HG02623 (cell line): ENCODE measurements at regions not wholly inside any gene's neighbourhood (a gene's known extent, or its start where the extent isn't known, plus 50 kb on each side); places are given as distances from the start of the nearest gene placed in this dataset.

Experiments
- ATAC-seq: cut with Tn5 transposase; IDR thresholded peaks from one replicate; pipeline ENCODE4 v1.9.1; 2021; ENCODE audit warnings: moderate library complexity; ENCODE audit not compliant: unreplicated experiment

DNA sequence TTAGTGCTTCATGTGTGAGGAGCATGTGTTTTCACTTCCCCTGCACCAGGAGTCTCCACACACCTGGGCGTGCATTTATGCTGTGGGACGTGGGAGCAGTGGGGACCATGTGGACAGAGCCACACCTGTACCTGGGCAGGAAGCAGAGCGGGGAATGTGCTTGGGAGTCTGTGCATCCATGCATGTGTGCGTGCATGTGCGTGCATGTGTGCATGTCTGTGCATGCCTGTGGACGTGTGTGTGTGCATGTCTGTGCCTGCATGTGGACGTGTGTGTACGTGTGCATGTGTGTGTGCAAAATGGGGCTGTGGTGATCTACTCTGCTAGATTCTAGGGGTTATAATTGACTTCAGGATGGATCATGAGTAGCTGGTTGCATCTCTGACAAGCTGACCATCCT is 224.0 kb upstream of the GMDS start:
- ATAC-seq, result no peak

GRCh38 chr6:2468601-2468955 is 223.2 kb upstream of the GMDS start:
- ATAC-seq, result no peak

GRCh38 chr6:2467929-2468600 is 222.7 kb upstream of the GMDS start:
- ATAC-seq, result no peak

DNA sequence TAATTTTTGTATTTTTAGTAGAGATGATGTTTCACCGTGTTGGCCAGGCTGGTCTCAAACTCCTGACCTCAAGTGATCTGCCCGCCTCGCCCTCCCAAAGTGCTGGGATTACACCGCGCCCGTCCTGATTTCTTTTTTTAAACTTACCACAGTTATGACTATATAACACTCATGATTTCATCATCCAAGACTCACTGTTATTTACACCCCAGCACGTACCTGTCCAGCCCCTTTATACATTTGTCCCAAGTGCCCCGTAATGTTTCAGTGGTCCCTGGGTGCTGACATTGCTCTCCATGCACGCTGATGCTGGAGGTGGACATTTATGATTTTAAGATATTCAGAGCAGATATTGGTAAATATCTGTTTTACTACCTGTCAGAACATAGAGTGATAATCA is 219.9 kb upstream of the GMDS start:
- ATAC-seq, result no peak

- no peak for ATAC-seq
Observed at GRCh38 chr6:2464641-2465040, 219.2 kb upstream of the GMDS start.

DNA sequence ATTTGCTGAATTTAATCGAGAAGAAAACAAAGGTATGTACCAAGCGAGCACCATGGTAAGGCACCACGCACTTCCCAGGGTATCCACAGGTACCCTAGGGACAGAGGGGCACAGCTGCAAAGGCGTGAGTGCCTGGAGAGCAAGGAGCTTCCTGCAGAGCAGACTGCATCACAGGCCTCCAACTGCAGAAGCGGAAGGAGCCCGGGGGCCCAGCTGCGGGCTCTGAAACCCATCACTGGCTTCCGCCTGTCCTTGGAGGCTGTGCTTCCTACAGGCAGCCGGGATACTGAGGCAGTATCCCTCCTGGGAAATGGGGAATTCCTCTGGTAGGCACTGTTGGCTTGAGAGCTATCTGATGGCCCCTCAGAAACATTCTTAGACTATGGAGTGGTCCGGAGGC is 217.4 kb upstream of the GMDS start:
- ATAC-seq, result no peak

DNA sequence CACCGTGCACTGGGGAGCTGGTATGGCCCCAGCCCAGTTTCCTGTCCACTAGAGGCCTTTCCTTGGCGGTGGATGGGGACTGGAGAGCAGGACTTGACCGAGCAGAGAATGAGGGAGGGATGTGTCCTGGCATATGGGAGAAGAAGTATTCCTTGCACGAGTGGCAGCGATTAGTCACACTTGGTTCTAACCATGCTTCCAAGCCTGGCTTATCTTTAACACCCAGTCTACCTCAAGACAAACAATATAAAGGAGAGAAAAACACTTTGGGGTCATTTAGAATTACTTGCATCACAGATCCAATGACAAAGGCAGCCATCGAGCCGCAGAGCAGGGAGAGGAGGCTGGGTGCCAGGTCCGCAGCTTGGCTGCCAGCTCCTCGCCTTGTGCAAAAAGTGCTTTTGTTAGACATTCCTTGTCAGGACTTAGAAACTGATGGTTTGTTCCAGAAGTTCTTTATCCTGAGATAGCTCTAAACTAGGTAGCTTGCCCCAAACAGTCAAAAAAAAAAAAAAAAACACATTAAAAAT is 214.9 kb upstream of the GMDS start:
- ATAC-seq, result no peak

DNA sequence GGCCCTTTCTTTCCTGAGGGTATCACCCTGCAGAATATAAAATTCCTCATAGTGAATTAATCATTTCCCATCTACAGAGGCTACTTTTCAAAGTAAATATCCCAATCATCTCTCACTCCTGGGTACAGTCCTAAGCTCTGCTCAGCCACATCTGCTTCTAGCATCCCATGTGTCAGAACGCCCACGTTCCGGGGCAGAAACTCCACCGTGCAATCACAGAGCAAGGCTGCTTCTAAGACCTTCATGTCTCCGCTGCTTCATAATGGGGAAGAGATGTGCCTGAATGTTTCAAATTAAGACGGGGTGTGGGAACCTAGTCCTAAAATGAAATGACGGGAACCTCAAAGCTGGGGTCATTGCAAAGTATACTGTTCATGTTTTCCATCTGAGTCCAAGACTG is 208.8 kb upstream of the GMDS start:
- no peak for ATAC-seq

DNA sequence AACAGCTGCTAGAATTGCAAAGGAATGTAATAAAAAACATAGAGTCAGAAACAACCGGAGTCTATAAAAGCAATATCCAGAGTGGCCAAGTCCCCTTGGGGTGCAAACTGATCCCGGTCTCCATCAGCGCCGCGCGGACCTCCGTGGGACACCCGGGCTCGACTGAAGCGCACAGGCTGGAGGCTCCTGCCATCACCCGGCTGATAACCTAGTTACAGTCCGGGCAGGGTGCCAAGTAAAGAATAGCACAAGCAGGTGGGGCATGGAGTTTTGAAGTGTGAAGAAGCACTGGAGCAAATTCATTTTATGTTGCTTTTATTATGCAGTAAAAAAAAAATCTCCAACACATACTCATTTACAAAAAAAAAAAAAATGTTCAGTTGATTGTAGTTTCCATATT is 205.1 kb upstream of the GMDS start:
- ATAC-seq, result no peak

DNA sequence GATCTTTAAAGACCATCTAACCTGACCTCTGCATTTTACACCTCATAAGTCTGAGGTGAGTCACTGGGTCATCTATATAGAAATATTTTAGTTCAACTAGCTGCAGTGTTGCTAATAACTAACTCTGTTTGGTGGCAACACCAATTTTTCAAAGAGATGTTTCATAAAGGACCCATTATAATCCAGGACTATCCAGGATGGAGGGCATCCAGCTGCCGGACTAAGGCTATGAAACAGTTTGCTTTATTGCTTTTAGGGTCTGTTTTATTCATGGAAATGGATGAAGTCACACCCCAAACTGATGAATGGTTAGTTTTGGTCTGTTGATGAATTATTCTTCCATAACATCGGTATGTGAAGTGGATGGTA is 204.2 kb upstream of the GMDS start:
- ATAC-seq, result no peak

DNA sequence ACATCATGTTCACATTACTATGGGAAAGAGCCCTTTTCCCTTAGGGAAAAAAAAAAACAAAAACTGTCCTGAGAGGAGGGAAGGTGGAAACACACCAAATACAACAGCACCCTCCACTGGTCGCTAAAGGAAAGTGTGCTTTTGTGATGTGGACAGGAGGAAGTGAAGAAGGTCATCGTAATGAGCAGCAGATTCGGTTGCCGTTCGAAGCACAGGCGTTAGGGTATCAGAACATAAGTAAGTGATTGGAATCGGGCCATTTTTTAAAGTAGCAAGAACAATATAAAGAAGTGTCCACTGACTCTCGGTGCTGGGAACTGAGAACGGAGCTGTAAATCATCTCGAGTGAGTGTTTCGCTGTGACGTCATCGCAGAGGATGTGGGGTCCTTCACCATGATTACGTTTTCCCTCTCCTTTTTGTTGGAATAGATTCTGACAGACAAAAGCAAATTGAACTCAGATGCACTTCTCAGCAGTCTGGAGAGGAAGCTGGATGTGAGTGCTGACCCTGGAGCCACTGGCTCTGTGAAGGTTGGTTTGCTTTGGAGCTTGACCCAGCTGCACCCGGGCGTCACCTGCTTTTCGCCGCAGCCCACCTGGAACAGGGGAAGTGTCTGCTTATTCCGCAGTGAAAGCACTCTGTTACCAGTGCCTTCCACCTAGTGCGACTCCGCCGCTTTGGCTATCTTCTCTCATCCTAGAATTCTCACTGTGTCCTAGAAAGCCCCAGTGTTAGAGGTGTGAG is 203.6 kb upstream of the GMDS start:
- no peak for ATAC-seq

DNA sequence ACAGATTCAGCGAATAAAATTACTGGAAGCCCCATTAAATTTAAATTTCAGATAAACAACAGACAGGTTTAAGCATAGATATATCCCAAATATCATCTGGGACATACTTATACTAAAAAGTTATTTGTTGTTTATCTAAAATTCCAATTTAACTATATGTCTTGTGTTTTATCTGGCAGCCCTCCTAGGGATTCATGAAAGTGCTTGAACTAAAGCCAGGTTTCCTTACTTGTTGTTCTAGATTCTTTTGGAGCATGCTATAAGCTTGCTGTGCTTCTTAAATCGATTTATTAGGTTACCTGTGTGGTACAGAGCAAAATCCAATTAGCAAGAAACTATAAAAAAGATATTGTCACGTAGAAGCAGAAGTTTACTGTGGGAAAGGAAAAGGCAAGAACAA is 202.5 kb upstream of the GMDS start:
- no peak for ATAC-seq

- no peak for ATAC-seq
Observed at GRCh38 chr6:2447318-2447920, 202.0 kb upstream of the GMDS start.

- no peak for ATAC-seq
Observed at GRCh38 chr6:2441601-2442475, 196.4 kb upstream of the GMDS start.

DNA sequence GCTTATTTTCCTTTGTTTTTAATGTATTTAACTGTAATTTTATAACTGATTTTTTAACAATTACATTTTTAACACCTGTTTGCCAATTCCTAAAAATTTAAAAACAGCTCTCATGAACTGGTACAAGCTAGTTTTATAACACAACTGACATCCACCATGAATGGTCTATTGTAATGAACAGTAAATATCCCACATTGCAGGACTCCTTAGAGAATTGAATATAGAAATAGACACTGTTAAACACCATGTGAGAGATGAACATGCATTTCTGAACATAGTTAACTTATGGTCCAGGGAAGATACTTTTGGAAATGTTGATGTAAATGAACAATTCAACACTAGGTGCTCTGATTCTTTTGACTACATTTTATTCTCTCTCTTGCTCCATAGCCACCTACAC is 195.1 kb upstream of the GMDS start:
- no peak for ATAC-seq

- no peak for ATAC-seq
Observed at GRCh38 chr6:2439632-2440031, 194.2 kb upstream of the GMDS start.

DNA sequence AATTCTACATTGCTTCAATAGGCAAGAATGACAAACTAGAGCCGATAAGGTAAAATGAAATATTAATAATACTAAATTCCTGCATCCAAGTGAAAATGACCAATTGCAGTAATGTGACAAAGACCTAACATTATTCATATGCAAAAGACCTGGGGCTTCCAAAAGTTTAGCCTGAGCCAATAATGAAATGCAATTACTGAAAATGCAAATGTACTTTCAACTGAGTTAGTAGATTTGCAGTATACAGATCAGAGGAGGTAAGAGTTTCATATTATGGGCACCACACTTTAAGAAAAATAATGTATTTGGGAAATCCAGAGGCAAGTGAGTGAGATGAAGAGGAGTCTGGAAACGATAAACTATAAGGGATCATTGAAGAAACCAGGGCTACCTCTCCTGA is 193.7 kb upstream of the GMDS start:
- no peak for ATAC-seq

GRCh38 chr6:2436410-2437154 is 191.2 kb upstream of the GMDS start:
- ATAC-seq, result no peak

DNA sequence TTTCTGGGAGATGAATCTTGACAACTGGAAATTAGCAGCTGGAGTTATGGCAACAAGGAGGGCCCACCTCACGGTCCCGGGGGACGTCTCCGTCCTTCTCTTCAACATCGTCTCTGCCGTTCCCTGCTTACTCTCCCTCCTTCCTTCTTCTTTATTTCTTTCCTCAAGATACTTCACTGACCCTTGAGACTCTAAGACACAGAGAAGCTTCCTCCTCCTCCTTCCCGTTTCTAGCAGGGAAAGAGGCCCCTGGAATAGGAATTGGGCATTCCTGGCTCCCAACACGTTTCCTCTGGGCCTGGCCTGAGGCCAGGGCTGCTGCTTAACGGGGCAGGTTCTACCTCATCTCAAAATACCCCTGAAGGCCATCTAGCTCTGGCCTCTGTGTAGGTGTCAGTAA is 189.9 kb upstream of the GMDS start:
- no peak for ATAC-seq

DNA sequence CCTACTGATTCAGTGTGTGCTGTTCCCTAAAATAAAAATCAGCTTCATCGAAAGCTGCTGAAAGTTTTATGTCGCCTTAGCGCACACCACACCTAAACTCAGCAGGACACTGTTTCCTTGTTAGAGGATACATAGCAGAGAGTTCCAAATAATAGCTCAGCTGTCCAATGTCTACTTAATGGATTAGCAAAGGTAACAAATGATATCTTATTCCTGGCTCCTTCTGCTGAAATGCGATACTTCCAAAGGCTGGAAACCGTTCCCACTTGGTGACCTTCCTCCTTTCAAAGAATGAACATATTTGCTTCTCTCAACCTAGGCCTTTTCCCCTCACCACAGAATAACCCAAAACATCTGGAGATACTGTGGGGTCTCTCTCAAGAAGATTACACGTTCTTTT is 189.5 kb upstream of the GMDS start:
- no peak for ATAC-seq

DNA sequence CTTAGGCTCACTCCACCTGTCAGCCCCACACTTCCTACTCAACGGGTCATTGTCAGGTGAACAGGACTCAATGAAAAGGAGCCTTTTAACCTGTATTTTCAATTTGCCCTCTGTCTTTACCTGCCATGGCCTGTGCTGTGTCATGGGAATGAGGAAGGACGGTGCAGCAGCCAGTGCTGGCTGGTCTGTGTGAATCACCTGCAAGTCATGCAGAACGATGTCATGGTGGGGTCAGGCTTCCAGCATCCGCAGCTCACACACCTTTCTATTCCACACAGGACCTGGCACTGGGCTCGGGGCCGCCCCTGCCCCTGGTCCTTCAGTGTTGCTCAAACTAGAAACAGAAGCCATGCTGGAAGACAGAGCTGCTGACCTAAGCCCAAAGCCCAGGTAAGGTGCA is 188.7 kb upstream of the GMDS start:
- ATAC-seq, result no peak
